ENCODE measurements at regions not wholly inside any gene's neighbourhood (a gene's known extent, or its start where the extent isn't known, plus 50 kb on each side); places are given as distances from the start of the nearest gene placed in this dataset.
"Not testable (repeated sequence)": the region's sequence is repeated elsewhere in the genome, so short reads cannot be mapped to it uniquely, and the experiment has no call there.

- H3K27ac ChIP-seq = no peak overlapping the region
- no peak for TF ChIP-seq EP300 (IDR thresholded peaks at IDR 0.05)
- TF ChIP-seq CTCF (IDR thresholded peaks at IDR 0.05) = no peak
- no peak for TF ChIP-seq POLR2A (IDR thresholded peaks at IDR 0.05)
- H3K27me3 ChIP-seq = no peaks in the 10 kb centered on the region
- no peaks in the 10 kb centered on the region for H3K36me3 ChIP-seq
- H3K4me1 ChIP-seq = no peaks in the 10 kb centered on the region
- no peak for DNase-seq (ENCODE audit: low spot score in 2 of 2)
- H3K4me3 ChIP-seq = no peak overlapping the region
- H3K9me3 ChIP-seq = peaks cover 0 to 12% (median 4%) of the 10 kb centered on the region in 4 donors
Measured at GRCh38 chr3:21013566-21013965, 737.4 kb downstream of the ZNF385D start.

- TF ChIP-seq EP300 (IDR thresholded peaks at IDR 0.05) (no peak), POLR2A (IDR thresholded peaks at IDR 0.05) (no peak), CTCF (IDR thresholded peaks at IDR 0.05) (no peak)
- Histone ChIP-seq H3K4me1 (no peaks in the 10 kb centered on the region), H3K36me3 (no peaks in the 10 kb centered on the region), H3K27ac (no peak overlapping the region), H3K4me3 (no peak overlapping the region), H3K9me3 (no peaks in the 10 kb centered on the region), H3K27me3 (no peaks in the 10 kb centered on the region)
- no peak for DNase-seq (ENCODE audit: low spot score in 2 of 2)
- 56 to 75% methylated on average over 1 of the region's 1 CpG for WGBS, 2 donors
Measured at GRCh38 chr3:20999661-21000060, 751.3 kb downstream of the ZNF385D start.

- DNase-seq (ENCODE audit: low spot score in 2 of 2) = no peak
- TF ChIP-seq EP300 (IDR thresholded peaks at IDR 0.05) (no peak), POLR2A (IDR thresholded peaks at IDR 0.05) (no peak), CTCF (IDR thresholded peaks at IDR 0.05) (no peak)
- Histone ChIP-seq H3K27ac (no peak overlapping the region), H3K4me1 (no peaks in the 10 kb centered on the region), H3K9me3 (no peaks in the 10 kb centered on the region), H3K4me3 (no peak overlapping the region), H3K36me3 (no peaks in the 10 kb centered on the region), H3K27me3 (no peaks in the 10 kb centered on the region)
- WGBS, 2 donors = 95 to 97% methylated on average over 2 of the region's 2 CpGs
Measured at GRCh38 chr3:20997183-20997582, 753.8 kb downstream of the ZNF385D start.

- 47 to 61% methylated on average over 1 of the region's 1 CpG for WGBS, 2 donors
- Histone ChIP-seq H3K27me3 (no peaks in the 10 kb centered on the region), H3K4me3 (no peak overlapping the region), H3K27ac (no peak overlapping the region), H3K4me1 (no peaks in the 10 kb centered on the region), H3K9me3 (no peaks in the 10 kb centered on the region), H3K36me3 (no peaks in the 10 kb centered on the region)
- TF ChIP-seq CTCF (IDR thresholded peaks at IDR 0.05) = no peak
- TF ChIP-seq EP300 (IDR thresholded peaks at IDR 0.05) = no peak
- TF ChIP-seq POLR2A (IDR thresholded peaks at IDR 0.05) = no peak
- DNase-seq (ENCODE audit: low spot score in 2 of 2) = no peak
Measured at GRCh38 chr3:20990896-20991295, 760.1 kb downstream of the ZNF385D start.

GRCh38 chr3:20989653-20990052, 761.4 kb downstream of the ZNF385D start:
- H3K27ac ChIP-seq; DNase-seq (ENCODE audit: low spot score in 2 of 2); H3K4me1 ChIP-seq; H3K4me3 ChIP-seq; H3K27me3 ChIP-seq; H3K36me3 ChIP-seq; H3K9me3 ChIP-seq: not testable (repeated sequence)

- TF ChIP-seq POLR2A (IDR thresholded peaks at IDR 0.05) = no peak
- no peak for TF ChIP-seq CTCF (IDR thresholded peaks at IDR 0.05)
- TF ChIP-seq EP300 (IDR thresholded peaks at IDR 0.05) = no peak
- WGBS, 2 donors = 48% methylated on average over 2 of the region's 2 CpGs
- H3K4me3 ChIP-seq = no peak overlapping the region
- no peaks in the 10 kb centered on the region for H3K4me1 ChIP-seq
- no peak overlapping the region for H3K27ac ChIP-seq
- no peak for DNase-seq (ENCODE audit: low spot score in 2 of 2)
- no peaks in the 10 kb centered on the region for H3K27me3 ChIP-seq
- H3K36me3 ChIP-seq = no peaks in the 10 kb centered on the region
- H3K9me3 ChIP-seq = no peaks in the 10 kb centered on the region
Measured at GRCh38 chr3:20984594-20985205, 766.3 kb downstream of the ZNF385D start.

Data from tibial nerve (tissue), 4 donors.